22Rv1 (cell line): ENCODE measurements at regions not wholly inside any gene's neighbourhood (a gene's known extent, or its start where the extent isn't known, plus 50 kb on each side); places are given as distances from the start of the nearest gene placed in this dataset.
"Not testable (repeated sequence)": the region's sequence is repeated elsewhere in the genome, so short reads cannot be mapped to it uniquely, and the experiment has no call there.

Experiments used
- H3K27ac ChIP-seq: fragments of 450-650 bp; 2 replicates; pipeline ENCODE4 v1.5.1; 2017
- ZFX ChIP-seq: fragments of 450-650 bp; IDR thresholded peaks from 2 replicates; pipeline ENCODE4 v1.6.1; 2017; ENCODE audit warnings: antibody characterized with exemption, borderline replicate concordance
- TF ChIP-seq, protein P1 (sequence below): fragments of 450-650 bp; IDR thresholded peaks from 2 replicates; pipeline ENCODE4 v1.5.1; 2017; ENCODE audit warnings: mild to moderate bottlenecking

DNA sequence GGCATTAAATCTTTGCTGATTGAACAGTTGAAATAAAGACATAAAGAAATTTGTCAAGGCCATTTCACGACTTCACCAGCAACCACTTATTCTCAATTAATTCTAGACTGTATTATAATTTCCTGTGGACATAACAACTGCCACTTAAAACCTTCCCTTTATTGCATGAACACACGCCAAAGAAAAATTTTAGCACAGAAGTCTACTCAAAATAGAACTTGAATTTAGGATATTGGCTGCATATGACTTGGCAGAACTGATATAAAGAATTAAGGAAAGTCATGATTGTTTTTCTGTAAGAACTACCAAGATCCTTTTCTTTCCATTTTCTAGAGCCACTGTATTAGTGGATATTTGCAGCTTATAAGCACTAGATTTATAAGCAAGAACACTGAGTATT is 226.5 kb upstream of the AKR1E2 start:
- no peak overlapping the region for H3K27ac ChIP-seq
- TF ChIP-seq, protein P1, sequence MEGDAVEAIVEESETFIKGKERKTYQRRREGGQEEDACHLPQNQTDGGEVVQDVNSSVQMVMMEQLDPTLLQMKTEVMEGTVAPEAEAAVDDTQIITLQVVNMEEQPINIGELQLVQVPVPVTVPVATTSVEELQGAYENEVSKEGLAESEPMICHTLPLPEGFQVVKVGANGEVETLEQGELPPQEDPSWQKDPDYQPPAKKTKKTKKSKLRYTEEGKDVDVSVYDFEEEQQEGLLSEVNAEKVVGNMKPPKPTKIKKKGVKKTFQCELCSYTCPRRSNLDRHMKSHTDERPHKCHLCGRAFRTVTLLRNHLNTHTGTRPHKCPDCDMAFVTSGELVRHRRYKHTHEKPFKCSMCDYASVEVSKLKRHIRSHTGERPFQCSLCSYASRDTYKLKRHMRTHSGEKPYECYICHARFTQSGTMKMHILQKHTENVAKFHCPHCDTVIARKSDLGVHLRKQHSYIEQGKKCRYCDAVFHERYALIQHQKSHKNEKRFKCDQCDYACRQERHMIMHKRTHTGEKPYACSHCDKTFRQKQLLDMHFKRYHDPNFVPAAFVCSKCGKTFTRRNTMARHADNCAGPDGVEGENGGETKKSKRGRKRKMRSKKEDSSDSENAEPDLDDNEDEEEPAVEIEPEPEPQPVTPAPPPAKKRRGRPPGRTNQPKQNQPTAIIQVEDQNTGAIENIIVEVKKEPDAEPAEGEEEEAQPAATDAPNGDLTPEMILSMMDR: no peak
- TF ChIP-seq ZFX: no peak

DNA sequence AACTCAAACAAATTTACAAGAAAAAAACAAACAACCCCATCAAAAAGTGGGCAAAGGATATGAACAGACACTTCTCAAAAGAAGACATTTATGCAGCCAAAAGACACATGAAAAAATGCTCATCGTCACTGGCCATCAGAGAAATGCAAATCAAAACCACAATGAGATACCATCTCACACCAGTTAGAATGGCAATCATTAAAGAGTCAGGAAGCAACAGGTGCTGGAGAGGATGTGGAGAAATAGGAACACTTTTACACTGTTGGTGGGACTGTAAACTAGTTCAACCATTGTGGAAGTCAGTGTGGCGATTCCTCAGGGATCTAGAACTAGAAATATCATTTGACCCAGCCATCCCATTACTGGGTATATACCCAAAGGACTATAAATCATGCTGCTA is 228.1 kb upstream of the AKR1E2 start:
- H3K27ac ChIP-seq: not testable (repeated sequence)

DNA sequence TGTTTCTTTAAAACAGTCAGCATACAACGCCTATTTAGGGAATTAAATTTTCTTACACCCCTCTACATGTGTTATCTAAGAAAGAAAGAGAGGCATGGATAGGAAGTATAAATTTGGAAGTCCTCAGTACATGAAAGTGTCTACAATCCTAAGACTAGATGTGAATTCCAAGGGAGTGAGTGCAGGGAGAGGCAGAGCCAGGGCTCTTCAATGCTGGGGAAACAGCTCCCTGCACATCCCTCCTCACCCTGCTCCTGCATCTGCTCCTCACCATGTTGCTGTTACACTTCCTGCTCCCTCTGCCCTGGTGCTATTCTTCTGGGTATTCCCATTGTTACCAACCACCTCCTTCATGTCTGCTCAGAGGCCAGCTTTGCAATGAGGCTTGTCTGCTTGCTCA is 229.1 kb upstream of the AKR1E2 start:
- no peak overlapping the region for H3K27ac ChIP-seq
- TF ChIP-seq, protein P1: no peak
- no peak for TF ChIP-seq ZFX

DNA sequence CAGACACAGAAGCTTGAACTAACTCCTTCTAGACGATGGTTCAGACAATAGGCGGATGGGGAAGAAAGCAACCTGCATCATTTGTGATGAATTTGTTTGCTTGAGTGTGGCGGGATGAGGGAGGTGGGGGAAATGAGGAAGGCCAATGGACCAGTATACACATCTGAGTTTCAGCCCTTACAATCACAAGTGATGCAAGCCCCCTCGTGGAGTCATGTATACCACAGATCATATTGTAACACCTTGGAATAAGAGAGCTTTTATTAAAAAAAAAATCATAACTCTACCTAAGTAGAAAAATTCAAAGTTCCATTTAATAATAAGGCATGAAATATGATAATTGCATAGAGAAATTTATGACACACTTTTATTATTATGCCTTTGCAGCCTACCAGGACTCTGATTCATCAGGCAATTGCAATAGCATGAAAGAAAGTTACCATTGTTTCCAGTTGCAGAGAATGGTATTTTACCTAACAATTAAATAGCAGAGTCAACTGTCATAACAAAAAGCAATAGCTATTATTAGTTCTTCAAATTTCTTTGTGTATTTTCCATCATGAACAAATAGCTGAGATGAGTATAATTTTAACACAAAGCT is 230.2 kb upstream of the AKR1E2 start:
- TF ChIP-seq, protein P1: no peak
- TF ChIP-seq ZFX: no peak
- H3K27ac ChIP-seq: no peak overlapping the region

DNA sequence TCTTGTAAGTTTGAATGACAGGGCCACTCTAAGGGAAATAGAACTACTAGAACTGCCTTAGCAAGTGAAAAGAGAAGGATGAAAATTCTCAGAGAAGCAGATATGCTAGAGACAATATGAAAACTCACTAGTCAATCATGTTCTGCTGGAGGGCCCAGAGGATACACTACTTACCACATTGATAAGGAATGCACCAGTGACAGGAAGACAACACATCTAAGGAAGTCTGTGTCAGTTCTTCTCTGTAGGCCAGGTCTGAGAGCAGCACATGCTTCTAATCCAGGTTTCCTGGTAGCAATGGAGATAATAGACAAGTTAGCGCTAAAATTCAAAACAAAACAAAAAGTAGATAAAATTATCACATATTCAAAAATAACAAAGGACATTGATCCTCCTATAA is 235.2 kb upstream of the AKR1E2 start:
- H3K27ac ChIP-seq: no peak overlapping the region
- no peak for TF ChIP-seq ZFX
- TF ChIP-seq, protein P1: no peak

DNA sequence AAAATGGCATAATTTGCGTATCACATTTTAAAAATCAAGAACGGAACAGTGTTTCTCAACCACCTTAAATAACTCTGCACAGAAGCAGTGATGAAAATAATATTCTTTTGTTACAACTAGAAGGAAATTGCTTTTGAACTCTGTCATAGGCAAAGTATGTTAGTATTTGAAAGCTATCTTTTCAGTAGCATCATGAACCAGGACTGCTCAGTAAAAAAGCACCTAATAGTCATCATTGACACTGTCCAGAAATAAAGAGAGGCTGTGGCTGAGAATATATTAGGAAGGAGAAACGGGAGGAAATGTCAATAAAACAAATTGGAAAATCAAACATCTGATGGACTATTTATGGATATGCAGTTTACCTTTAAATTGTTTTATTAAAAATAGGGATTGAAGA is 237.2 kb upstream of the AKR1E2 start:
- no peak for TF ChIP-seq ZFX
- TF ChIP-seq, protein P1: no peak
- no peak overlapping the region for H3K27ac ChIP-seq

DNA sequence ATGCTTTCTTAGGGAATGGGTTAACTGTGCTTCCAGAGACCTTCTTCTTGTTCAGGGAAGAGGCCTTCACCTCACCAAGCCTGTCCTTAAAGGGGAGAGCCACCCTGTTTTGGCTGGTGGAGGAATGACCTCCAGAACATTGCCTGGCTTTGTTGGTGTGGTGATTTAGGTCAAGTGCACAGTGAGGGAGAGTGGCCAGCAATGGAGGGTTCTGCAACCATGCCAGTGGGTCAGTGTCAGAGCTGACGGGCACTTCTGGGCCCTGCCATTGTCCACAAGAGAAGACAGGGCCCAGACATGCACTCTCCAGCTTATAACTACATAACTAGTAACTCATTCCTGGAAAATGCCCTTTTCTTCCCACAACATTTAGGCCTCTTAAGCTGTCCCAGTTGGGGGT is 238.5 kb upstream of the AKR1E2 start:
- TF ChIP-seq ZFX: no peak
- TF ChIP-seq, protein P1: no peak
- no peak overlapping the region for H3K27ac ChIP-seq

DNA sequence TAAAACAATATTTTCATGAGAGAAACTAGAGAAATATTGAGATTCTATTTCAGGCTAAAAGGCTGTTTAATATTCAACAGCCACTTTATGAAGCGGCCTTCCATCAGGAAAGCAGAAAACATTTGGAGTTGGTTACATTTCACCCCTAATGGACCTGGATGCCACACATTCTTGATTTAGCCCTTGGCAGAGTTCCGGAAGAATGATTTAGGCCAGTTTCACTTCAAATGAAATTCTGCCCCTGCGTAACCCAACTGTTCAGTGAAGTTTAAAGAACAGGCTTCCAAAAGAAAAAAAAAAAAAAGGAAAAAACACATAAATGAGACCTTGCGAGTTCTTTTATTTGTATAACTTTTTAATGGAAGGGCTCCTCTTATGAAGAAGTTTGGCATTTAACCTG is 239.2 kb upstream of the AKR1E2 start:
- no peak for TF ChIP-seq ZFX
- TF ChIP-seq, protein P1: no peak

More for the DNA sequence above, 239.2 kb upstream of the AKR1E2 start:
- no peak overlapping the region for H3K27ac ChIP-seq
